OCI-LY1 (cell line): ENCODE measurements at regions not wholly inside any gene's neighbourhood (a gene's known extent, or its start where the extent isn't known, plus 50 kb on each side); places are given as distances from the start of the nearest gene placed in this dataset.

Experiments used
- H2AFZ ChIP-seq: fragments of 200-600 bp; sonication (generic), shearing (Covaris generic); 2 replicates; pipeline ENCODE4 v1.6.0; 2014; ENCODE audit warnings: antibody characterized with exemption, mild to moderate bottlenecking, low read length
- H3F3A ChIP-seq: fragments of 200-600 bp; sonication (generic), shearing (Covaris generic); 2 replicates; pipeline ENCODE4 v1.6.0; 2014; ENCODE audit warnings: mild to moderate bottlenecking, antibody characterized with exemption, low read length, moderate library complexity; ENCODE audit not compliant: insufficient read depth
- H3K27ac ChIP-seq: fragments of 200-600 bp; sonication (generic); 2 replicates; pipeline ENCODE4 v1.5.1; 2014; ENCODE audit warnings: low read length, mixed run types, mild to moderate bottlenecking, low read depth; ENCODE audit not compliant: poor library complexity, severe bottlenecking
- H3K27me3 ChIP-seq: fragments of 200-600 bp; sonication (generic); 2 replicates; pipeline ENCODE4 v1.6.0; 2014; ENCODE audit warnings: antibody characterized with exemption, mild to moderate bottlenecking, low read length, moderate library complexity; ENCODE audit not compliant: insufficient read depth
- H3K36me3 ChIP-seq: fragments of 200-600 bp; sonication (generic); 2 replicates; pipeline ENCODE4 v1.6.1; 2014; ENCODE audit warnings: mild to moderate bottlenecking, antibody characterized with exemption, low read length, moderate library complexity, mixed read lengths; ENCODE audit not compliant: insufficient read depth
- H3K4me1 ChIP-seq: fragments of 200-600 bp; sonication (generic); 2 replicates; pipeline ENCODE4 v1.5.1; 2014; ENCODE audit warnings: mild to moderate bottlenecking, low read length, moderate library complexity; ENCODE audit not compliant: insufficient read depth, severe bottlenecking
- H3K4me2 ChIP-seq: fragments of 200-600 bp; sonication (generic), shearing (Covaris generic); 2 replicates; pipeline ENCODE4 v1.6.1; 2014; ENCODE audit warnings: low read length
- H3K4me3 ChIP-seq: fragments of 200-600 bp; sonication (generic); 2 replicates; pipeline ENCODE4 v1.5.1; 2014; ENCODE audit warnings: low read length, low read depth, mild to moderate bottlenecking, mixed read lengths; ENCODE audit not compliant: poor library complexity, severe bottlenecking
- H3K79me2 ChIP-seq: fragments of 200-600 bp; shearing (Covaris generic); 2 replicates; pipeline ENCODE4 v1.6.1; 2016; ENCODE audit warnings: mixed run types, low read length, mixed read lengths; ENCODE audit not compliant: insufficient read depth
- H3K9ac ChIP-seq: fragments of 200-600 bp; sonication (generic), shearing (Covaris generic); 2 replicates; pipeline ENCODE4 v1.6.1; 2014; ENCODE audit warnings: mild to moderate bottlenecking, low read length, mixed read lengths
- H3K9me2 ChIP-seq: fragments of 200-600 bp; sonication (generic), shearing (Covaris generic); 2 replicates; pipeline ENCODE4 v1.6.1; 2014; ENCODE audit warnings: low read depth, mild to moderate bottlenecking, low read length, mixed read lengths
- H3K9me3 ChIP-seq: fragments of 200-600 bp; shearing (Covaris generic); 2 replicates; pipeline ENCODE4 v1.6.1; 2014; ENCODE audit warnings: low read length, mixed read lengths
- H4K20me1 ChIP-seq: fragments of 200-600 bp; sonication (generic), shearing (Covaris generic); 2 replicates; pipeline ENCODE4 v1.6.0; 2016; ENCODE audit warnings: mild to moderate bottlenecking, low read length; ENCODE audit not compliant: insufficient read depth
- EZH2 ChIP-seq: fragments of 200-600 bp; sonication (generic), shearing (Covaris generic); IDR thresholded peaks from 2 replicates; pipeline ENCODE4 v1.8.0; 2017; ENCODE audit warnings: borderline replicate concordance, mixed run types, mild to moderate bottlenecking, antibody characterized with exemption, low read length, moderate library complexity, mixed read lengths
- TF ChIP-seq, protein P1 (sequence below): fragments of 200-600 bp; sonication (generic), shearing (Covaris generic); IDR thresholded peaks from 2 replicates; pipeline ENCODE4 v1.5.1; 2017; ENCODE audit warnings: mild to moderate bottlenecking, antibody characterized with exemption, low read length, moderate library complexity, mixed read lengths

DNA sequence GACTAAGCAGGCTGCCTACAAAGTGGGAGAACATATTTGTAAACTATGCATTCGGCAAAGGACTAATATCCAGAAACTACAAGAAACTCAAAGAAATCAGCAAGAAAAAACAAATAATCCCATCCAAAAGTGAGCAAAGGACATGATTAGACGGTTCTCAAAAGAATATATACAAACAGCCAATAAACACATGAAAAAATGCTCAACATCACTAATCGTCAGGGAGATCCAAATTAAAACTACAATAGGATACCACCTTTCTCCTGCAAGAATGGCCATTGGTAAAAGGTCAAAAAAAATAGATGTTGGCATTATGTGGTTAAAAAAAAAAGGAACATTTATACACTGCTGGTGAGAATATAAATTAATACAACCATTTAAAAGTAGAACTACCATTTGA, 259.6 kb upstream of the SLITRK3 start:
- Histone ChIP-seq H3K4me1 (no peaks in the 10 kb centered on the region), H3F3A (no peaks in the 10 kb centered on the region), H3K9me3 (no peaks in the 10 kb centered on the region), H3K36me3 (no peaks in the 10 kb centered on the region), H3K9ac (no peak overlapping the region), H4K20me1 (no peaks in the 10 kb centered on the region), H3K79me2 (no peaks in the 10 kb centered on the region), H3K9me2 (no peaks in the 10 kb centered on the region), H3K4me2 (no peak overlapping the region), H3K27me3 (no peaks in the 10 kb centered on the region), H3K27ac (no peak overlapping the region), H3K4me3 (no peak overlapping the region), H2AFZ (no peak overlapping the region)
- no peak for TF ChIP-seq EZH2
- TF ChIP-seq, protein P1, sequence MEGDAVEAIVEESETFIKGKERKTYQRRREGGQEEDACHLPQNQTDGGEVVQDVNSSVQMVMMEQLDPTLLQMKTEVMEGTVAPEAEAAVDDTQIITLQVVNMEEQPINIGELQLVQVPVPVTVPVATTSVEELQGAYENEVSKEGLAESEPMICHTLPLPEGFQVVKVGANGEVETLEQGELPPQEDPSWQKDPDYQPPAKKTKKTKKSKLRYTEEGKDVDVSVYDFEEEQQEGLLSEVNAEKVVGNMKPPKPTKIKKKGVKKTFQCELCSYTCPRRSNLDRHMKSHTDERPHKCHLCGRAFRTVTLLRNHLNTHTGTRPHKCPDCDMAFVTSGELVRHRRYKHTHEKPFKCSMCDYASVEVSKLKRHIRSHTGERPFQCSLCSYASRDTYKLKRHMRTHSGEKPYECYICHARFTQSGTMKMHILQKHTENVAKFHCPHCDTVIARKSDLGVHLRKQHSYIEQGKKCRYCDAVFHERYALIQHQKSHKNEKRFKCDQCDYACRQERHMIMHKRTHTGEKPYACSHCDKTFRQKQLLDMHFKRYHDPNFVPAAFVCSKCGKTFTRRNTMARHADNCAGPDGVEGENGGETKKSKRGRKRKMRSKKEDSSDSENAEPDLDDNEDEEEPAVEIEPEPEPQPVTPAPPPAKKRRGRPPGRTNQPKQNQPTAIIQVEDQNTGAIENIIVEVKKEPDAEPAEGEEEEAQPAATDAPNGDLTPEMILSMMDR = no peak

DNA sequence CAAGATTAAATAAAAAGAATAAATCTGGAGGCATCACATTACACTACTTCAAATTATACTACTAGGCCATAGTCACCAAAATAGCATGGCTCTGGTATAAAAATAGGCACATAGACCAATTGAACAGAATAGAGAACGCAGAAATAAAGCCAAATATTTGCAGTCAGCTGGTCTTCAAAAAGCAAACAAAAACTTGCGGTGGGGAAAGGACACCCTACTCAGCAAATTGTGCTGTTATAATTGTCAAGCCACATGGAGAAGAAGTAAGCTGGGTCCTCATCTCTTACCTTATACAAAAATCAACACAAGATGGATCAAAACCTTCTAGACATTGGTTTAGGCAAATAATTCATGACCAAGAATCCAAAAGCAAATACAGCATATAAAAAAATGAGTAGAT, 259.2 kb upstream of the SLITRK3 start:
- no peaks in the 10 kb centered on the region for H3K27me3 ChIP-seq
- H3K79me2 ChIP-seq = no peaks in the 10 kb centered on the region
- H3K9me3 ChIP-seq = no peaks in the 10 kb centered on the region
- no peak overlapping the region for H3K4me2 ChIP-seq
- TF ChIP-seq, protein P1 = no peak
- TF ChIP-seq EZH2 = no peak
- H3K36me3 ChIP-seq = no peaks in the 10 kb centered on the region
- H2AFZ ChIP-seq = no peak overlapping the region
- H3K4me1 ChIP-seq = no peaks in the 10 kb centered on the region
- H3K9ac ChIP-seq = no peak overlapping the region
- no peak overlapping the region for H3K27ac ChIP-seq
- H3K9me2 ChIP-seq = no peaks in the 10 kb centered on the region
- no peaks in the 10 kb centered on the region for H4K20me1 ChIP-seq
- H3K4me3 ChIP-seq = no peak overlapping the region
- no peaks in the 10 kb centered on the region for H3F3A ChIP-seq

DNA sequence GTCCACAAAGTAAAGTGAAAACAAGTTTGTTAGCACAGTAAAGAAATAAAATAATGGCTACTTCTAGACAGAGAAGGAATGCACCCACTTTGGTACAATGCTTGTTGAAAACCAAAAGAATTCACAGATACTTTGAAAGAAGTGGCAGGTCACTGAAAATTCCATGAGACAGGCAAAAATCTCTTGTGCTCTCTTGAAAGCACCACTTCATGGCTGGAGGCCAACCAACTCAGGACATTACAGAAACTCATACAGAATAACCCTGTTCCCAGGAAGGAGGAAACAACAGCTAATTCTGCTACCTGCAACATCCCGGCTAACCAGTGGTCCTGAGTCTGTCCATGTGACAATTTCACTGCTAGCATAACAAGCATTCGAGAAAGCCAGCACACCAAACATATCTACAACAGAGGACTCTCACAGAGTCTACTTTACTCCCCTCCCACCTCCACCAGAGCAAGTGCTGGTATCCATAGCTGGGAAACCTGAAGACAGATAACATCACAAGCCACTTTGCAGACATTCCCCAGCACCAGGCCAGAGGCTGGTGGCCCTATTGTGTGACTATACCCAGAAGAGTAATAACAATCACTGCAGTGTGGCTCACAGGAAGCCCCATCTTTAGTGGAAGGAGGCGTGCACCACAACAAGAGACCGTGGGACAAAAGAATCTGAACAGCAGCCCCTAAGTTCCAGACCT, 255.3 kb upstream of the SLITRK3 start:
- Histone ChIP-seq H3K4me2 (no peak overlapping the region), H3K9me3 (no peaks in the 10 kb centered on the region), H3K9me2 (no peaks in the 10 kb centered on the region), H3K27ac (no peak overlapping the region), H4K20me1 (no peaks in the 10 kb centered on the region), H3K4me1 (no peaks in the 10 kb centered on the region), H3K36me3 (no peaks in the 10 kb centered on the region), H3K79me2 (no peaks in the 10 kb centered on the region), H3F3A (no peaks in the 10 kb centered on the region), H3K9ac (no peak overlapping the region), H2AFZ (no peak overlapping the region), H3K27me3 (no peaks in the 10 kb centered on the region), H3K4me3 (no peak overlapping the region)
- TF ChIP-seq, protein P1 = no peak
- no peak for TF ChIP-seq EZH2
